Esophagus (tissue), 2 donors: ENCODE measurements at regions not wholly inside any gene's neighbourhood (a gene's known extent, or its start where the extent isn't known, plus 50 kb on each side); places are given as distances from the start of the nearest gene placed in this dataset.
"Not testable (repeated sequence)": the region's sequence is repeated elsewhere in the genome, so short reads cannot be mapped to it uniquely, and the experiment has no call there.

Experiments
- H3K27ac ChIP-seq, 2 donors: one replicate each; pipeline ENCODE4 v1.5.1; 2013; ENCODE audit warnings: low read depth in 2 of 2, mild to moderate bottlenecking in 2 of 2, inconsistent platforms in 1 of 2, low read length in 1 of 2, moderate library complexity in 1 of 2
- H3K27me3 ChIP-seq, 2 donors: one replicate each; pipeline ENCODE4 v1.6.1; 2013; ENCODE audit warnings: low read length in 2 of 2, control low read depth in 1 of 2, mild to moderate bottlenecking in 1 of 2; ENCODE audit not compliant: insufficient read depth in 2 of 2, control insufficient read depth in 1 of 2
- H3K36me3 ChIP-seq, 2 donors: one replicate each; pipeline ENCODE4 v1.6.1; 2013; ENCODE audit warnings: low read length in 1 of 2; ENCODE audit not compliant: control insufficient read depth in 2 of 2, insufficient read depth in 2 of 2
- H3K4me1 ChIP-seq, 2 donors: one replicate each; pipeline ENCODE4 v1.6.1; 2013; ENCODE audit warnings: low read length in 1 of 2; ENCODE audit not compliant: control insufficient read depth in 2 of 2, insufficient read depth in 2 of 2
- H3K4me3 ChIP-seq, 2 donors: one replicate each; pipeline ENCODE4 v1.5.1; 2013; ENCODE audit warnings: low read length in 2 of 2, mild to moderate bottlenecking in 2 of 2, low read depth in 1 of 2, moderate library complexity in 1 of 2
- H3K9me3 ChIP-seq, 2 donors: one replicate each; pipeline ENCODE4 v1.6.1; 2013; ENCODE audit warnings: mild to moderate bottlenecking in 2 of 2, low read depth in 1 of 2, low read length in 1 of 2, moderate library complexity in 1 of 2; ENCODE audit not compliant: control insufficient read depth in 2 of 2, insufficient read depth in 1 of 2
- WGBS, 2 donors: extraction: QIAGEN DNeasy Blood & Tissue Kit; methylation state at CpG; one replicate each; pipeline ENCODE4 v1.1.7; 2013; 5-methylcytosine and 5-hydroxymethylcytosine counted together
- donor health status: healthy with polysubstance abuse.
- donor health status: Bipolar disorder and iron deficiency.

DNA sequence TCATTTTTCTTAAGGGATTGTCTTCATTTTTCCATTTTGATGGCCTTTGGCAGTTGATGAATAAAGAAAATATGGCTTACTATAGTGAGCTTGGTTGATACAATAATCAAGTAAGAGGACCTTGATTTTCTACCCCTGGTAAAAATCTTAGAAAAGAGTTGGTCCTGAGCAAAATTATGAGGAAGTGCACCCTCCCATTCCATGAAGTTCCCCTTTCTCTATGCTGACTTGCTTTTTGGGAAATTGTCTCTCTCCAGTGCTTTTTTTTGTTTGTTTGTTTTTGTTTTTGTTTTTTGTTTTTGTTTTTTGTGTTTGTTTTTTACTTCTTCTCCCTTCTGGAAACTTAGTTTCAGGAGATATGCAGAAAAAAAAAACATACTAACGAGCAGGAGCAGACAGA, 449.2 kb upstream of the ACTBL2 start:
- Histone ChIP-seq H3K4me1 (no peaks in the 10 kb centered on the region), H3K27me3 (no peaks in the 10 kb centered on the region), H3K4me3 (no peak overlapping the region), H3K27ac (no peak overlapping the region), H3K9me3 (no peaks in the 10 kb centered on the region), H3K36me3 (no peaks in the 10 kb centered on the region)
- 67 to 88% methylated on average over 1 of the region's 1 CpG for WGBS, 2 donors

DNA sequence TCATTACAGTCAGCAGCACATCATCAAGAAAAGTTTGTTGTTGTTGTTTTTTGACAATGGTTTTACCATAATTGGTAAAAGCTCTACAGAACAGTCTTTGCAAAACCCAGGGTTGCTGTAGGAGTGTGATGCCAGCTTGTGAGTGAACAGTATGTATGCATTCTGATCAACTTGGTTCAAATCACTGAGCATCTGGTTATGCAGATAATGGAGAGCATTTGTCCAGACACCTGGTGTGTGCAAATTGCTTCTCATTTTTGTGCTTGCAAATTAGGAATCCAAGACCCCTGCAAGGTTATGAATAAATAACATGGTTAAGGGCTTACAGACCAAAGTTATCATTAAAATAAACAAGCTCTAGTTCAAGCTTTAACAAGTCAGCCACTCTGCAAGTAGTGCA, 448.7 kb upstream of the ACTBL2 start:
- no peaks in the 10 kb centered on the region for H3K4me1 ChIP-seq
- no peaks in the 10 kb centered on the region for H3K27me3 ChIP-seq
- no peaks in the 10 kb centered on the region for H3K9me3 ChIP-seq
- no peak overlapping the region for H3K4me3 ChIP-seq
- H3K36me3 ChIP-seq, result no peaks in the 10 kb centered on the region
- no peak overlapping the region for H3K27ac ChIP-seq

DNA sequence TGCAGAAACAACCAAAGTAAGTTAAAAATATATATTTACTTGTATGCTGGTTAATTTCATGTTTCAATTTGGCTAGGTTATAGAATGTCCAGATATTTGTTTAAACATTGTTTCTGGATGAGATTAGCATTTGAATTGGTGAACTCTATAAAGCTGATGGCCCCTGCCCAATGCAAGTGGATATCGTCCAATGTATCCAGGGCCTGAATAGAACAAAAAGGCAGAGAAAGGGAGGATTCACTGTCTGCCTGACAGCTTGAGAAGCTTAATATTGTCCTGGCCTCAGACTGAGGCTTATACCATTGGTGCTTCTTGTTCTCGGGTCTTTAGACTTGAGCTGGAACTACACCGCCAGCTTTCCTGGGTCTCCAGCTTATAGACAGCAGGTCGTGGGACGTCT, 446.7 kb upstream of the ACTBL2 start:
- H3K9me3 ChIP-seq, result no peaks in the 10 kb centered on the region
- H3K4me1 ChIP-seq, result no peaks in the 10 kb centered on the region
- H3K27ac ChIP-seq, result no peak overlapping the region
- 68 to 72% methylated on average over 5 of the region's 5 CpGs for WGBS, 2 donors
- H3K36me3 ChIP-seq, result no peaks in the 10 kb centered on the region
- no peaks in the 10 kb centered on the region for H3K27me3 ChIP-seq
- no peak overlapping the region for H3K4me3 ChIP-seq

DNA sequence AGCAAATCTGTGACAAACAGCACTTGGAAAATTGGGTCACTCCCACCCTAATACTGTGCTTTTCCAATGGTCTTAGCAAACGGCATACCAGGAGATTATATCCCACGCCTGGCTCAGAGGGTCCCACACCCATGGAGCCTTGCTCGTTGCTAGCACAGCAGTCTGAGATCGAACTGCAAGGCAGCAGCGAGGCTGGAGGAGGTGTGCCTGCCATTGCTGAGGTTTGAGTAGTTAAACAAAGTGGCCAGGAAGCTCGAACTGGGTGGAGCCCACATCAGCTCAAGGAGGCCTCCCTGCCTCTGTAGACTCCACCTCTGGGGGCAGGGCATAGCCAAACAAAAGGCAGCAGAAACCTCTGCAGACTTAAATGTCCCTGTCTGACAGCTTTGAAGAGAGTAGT, 440.5 kb upstream of the ACTBL2 start:
- H3K27me3 ChIP-seq, H3K27ac ChIP-seq, H3K4me3 ChIP-seq, H3K4me1 ChIP-seq, H3K9me3 ChIP-seq, H3K36me3 ChIP-seq: not testable (repeated sequence)
- 84 to 87% methylated on average over 6 of the region's 6 CpGs for WGBS, 2 donors

DNA sequence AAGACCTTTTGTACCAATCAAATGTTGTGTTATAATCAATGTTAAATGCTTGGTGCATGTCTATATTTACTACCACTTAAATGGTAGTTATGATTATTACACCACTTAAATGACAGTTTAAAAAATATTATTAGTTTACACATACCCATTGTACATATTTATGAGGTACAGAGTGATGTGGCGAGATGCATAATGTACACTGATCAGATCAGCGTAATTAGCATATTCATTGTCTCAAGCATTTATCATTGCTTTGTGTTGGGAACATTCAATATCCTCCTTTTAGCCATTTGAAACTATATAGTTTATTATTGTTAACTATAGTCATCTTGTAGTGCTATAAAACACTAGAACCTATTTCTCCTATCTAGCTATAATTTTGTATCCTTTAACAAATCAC, 434.4 kb upstream of the ACTBL2 start:
- no peaks in the 10 kb centered on the region for H3K9me3 ChIP-seq
- WGBS, 2 donors, result 49 to 63% methylated on average over 2 of the region's 2 CpGs
- H3K36me3 ChIP-seq, result no peaks in the 10 kb centered on the region
- no peak overlapping the region for H3K27ac ChIP-seq
- no peak overlapping the region for H3K4me3 ChIP-seq
- H3K4me1 ChIP-seq, result no peaks in the 10 kb centered on the region
- no peaks in the 10 kb centered on the region for H3K27me3 ChIP-seq

DNA sequence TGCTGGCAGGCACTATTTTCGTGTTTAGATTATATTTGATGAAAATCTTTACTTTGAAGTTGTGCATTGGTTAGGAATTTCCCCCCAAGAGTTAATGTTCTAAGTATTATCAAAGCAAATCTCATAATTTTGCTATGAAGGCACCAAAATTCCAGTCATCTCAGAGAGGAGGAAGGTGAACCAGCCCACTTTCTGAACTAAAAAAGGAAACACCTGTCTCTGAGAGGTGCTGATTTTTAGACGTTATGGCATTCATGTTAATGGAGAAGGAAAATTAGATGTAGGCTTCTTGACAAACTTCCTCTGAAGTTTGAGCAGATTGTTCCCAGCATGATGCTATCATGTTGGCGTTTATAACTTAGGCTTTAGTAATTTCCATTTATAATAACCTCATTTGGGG, 432.9 kb upstream of the ACTBL2 start:
- no peaks in the 10 kb centered on the region for H3K4me1 ChIP-seq
- no peak overlapping the region for H3K4me3 ChIP-seq
- WGBS, 2 donors, result 46 to 51% methylated on average over 3 of the region's 3 CpGs
- no peaks in the 10 kb centered on the region for H3K36me3 ChIP-seq
- H3K27ac ChIP-seq, result no peak overlapping the region
- no peaks in the 10 kb centered on the region for H3K27me3 ChIP-seq
- no peaks in the 10 kb centered on the region for H3K9me3 ChIP-seq

DNA sequence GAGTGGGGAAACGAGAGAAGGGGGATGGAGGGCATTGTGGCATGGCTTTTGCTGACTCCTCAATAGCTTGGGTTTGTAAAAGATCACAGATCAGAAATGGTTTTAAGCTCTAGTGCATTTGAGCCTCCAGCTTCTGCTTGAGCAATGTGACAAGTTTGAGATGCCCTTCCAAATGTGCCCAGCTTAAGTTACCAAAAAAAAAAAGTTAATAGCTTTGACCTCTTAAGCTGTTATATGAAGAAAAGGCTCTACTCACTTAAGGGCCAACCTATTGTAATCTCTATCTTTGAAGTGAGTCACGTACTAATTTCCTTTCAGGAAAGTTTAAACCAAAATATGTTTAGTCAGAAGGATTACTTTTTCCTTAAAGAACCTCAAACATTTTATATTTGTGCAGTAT, 428.8 kb upstream of the ACTBL2 start:
- Histone ChIP-seq H3K36me3 (no peaks in the 10 kb centered on the region), H3K4me3 (no peak overlapping the region), H3K27me3 (no peaks in the 10 kb centered on the region), H3K27ac (no peak overlapping the region), H3K9me3 (no peaks in the 10 kb centered on the region), H3K4me1 (no peaks in the 10 kb centered on the region)
- 56 to 65% methylated on average over 2 of the region's 2 CpGs for WGBS, 2 donors

DNA sequence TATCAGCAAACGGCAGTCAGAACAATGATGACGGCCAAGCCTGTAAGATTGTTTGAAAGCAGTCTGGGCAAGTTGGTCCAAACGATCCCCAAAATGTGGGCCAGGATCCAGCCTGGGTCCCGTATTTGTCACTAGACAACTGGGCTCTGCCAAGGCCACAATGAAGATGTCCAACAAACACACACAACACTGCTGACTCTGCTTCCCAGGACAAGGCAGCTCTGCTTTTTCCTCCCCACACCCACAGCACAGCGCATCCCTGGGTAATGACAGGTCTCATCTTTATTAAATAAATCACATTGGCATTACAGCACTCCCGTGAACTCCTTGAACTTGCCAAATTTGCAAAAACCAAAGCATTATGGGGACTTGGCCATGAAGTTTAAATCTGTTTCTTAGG, 424.1 kb upstream of the ACTBL2 start:
- Histone ChIP-seq H3K27me3 (no peaks in the 10 kb centered on the region), H3K4me3 (no peak overlapping the region), H3K9me3 (no peaks in the 10 kb centered on the region), H3K4me1 (no peaks in the 10 kb centered on the region), H3K36me3 (no peaks in the 10 kb centered on the region), H3K27ac (no peak overlapping the region)
- WGBS, 2 donors, result 82 to 85% methylated on average over 6 of the region's 6 CpGs

DNA sequence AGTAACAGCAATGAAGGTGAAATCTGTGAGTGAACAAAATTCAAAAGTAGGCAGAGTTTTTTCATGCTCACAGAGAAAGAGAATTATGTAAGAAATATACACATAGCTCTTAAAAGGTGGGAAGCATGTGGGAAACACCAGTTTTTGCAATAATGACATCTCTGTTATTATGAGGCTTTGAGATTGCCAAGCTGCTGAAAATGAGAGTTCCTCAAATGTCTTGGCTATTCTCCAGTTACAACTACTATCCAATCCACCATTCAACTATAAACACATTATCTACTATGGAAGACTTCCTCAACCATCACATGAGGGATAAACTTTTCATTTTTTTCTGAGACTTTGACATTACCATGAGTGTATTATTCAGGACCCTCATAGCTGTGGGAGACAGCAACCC, 420.8 kb upstream of the ACTBL2 start:
- H3K27ac ChIP-seq, result no peak overlapping the region
- H3K4me1 ChIP-seq, result no peaks in the 10 kb centered on the region
- no peaks in the 10 kb centered on the region for H3K36me3 ChIP-seq
- H3K27me3 ChIP-seq, result no peaks in the 10 kb centered on the region
- no peak overlapping the region for H3K4me3 ChIP-seq
- no peaks in the 10 kb centered on the region for H3K9me3 ChIP-seq

DNA sequence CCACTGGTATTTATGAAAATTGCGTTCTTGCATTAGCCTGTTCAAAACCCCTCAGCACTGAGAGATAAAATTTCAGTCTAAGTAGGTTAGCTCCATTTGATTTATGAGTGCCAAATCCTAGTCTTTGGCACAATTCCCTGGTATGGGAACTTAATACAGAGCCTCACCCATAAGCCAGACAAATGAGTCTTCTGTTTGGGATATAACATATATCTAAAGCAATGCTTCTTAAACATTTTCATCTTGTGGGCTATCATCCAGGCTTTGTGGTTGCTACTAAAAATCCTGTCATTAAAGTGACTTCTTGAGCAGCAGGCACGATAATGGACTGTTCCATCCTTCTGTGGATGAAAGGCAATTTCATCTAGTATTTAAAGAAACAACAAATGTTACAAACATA, 419.5 kb upstream of the ACTBL2 start:
- WGBS, 2 donors, result 47 to 57% methylated on average over 2 of the region's 2 CpGs
- Histone ChIP-seq H3K36me3 (no peaks in the 10 kb centered on the region), H3K27ac (no peak overlapping the region), H3K9me3 (no peaks in the 10 kb centered on the region), H3K4me3 (no peak overlapping the region), H3K4me1 (no peaks in the 10 kb centered on the region), H3K27me3 (no peaks in the 10 kb centered on the region)
